Activated CD4-positive, alpha-beta memory T cell treated with anti-CD3 and anti-CD28 coated beads, Interleukin-2, amount 10 ng/mL, durations not matched to agents 7 days and 5 days (primary cell): ENCODE measurements at regions not wholly inside any gene's neighbourhood (a gene's known extent, or its start where the extent isn't known, plus 50 kb on each side); places are given as distances from the start of the nearest gene placed in this dataset.

Source experiments
- CTCF ChIA-PET: fragments of 350-600 bp; sonication (Branson Sonifier 250); formaldehyde crosslinking; loops from one replicate; lab custom pipeline; 2021; ENCODE audit warnings: antibody characterized with exemption, inconsistent platforms; lab: Charles Lee
- POLR2A ChIA-PET: fragments of 350-600 bp; sonication (Branson Sonifier 250); formaldehyde crosslinking; loops from one replicate; lab custom pipeline; 2021; ENCODE audit warnings: antibody characterized with exemption; lab: Charles Lee
- DNase-seq: peaks from one replicate; pipeline ENCODE4 v3.0.0-alpha.2; 2020
- H3K27ac Mint-ChIP-seq: one replicate; pipeline ENCODE4 v1.8.0; 2021; ENCODE audit warnings: mild to moderate bottlenecking, mixed read lengths
- H3K27me3 Mint-ChIP-seq: one replicate; pipeline ENCODE4 v1.8.0; 2021; ENCODE audit warnings: mixed read lengths
- H3K36me3 Mint-ChIP-seq: one replicate; pipeline ENCODE4 v1.8.0; 2021; ENCODE audit warnings: low read depth, mixed read lengths
- H3K4me1 Mint-ChIP-seq: one replicate; pipeline ENCODE4 v1.8.0; 2021; ENCODE audit warnings: mixed read lengths
- H3K4me3 Mint-ChIP-seq: one replicate; pipeline ENCODE4 v1.8.0; 2021; ENCODE audit warnings: mild to moderate bottlenecking, mixed read lengths
- H3K9me3 Mint-ChIP-seq: one replicate; pipeline ENCODE4 v1.8.0; 2021; ENCODE audit warnings: mixed read lengths

GRCh38 chr4:178953447-178954120, 1511.3 kb upstream of the AGA start:
- Mint-ChIP-seq H3K9me3 (peaks cover 11% of the 10 kb centered on the region), H3K4me3 (no peak overlapping the region), H3K4me1 (no peaks in the 10 kb centered on the region), H3K27me3 (no peaks in the 10 kb centered on the region), H3K36me3 (peaks cover 4% of the 10 kb centered on the region), H3K27ac (no peak overlapping the region)
- POLR2A ChIA-PET = no interaction called here
- DNase-seq = no peak
- CTCF ChIA-PET = no interaction called here

- H3K4me3 Mint-ChIP-seq = no peak overlapping the region
- DNase-seq = no peak
- H3K4me1 Mint-ChIP-seq = no peaks in the 10 kb centered on the region
- H3K27ac Mint-ChIP-seq = no peak overlapping the region
- ChIA-PET CTCF (no interaction called here), POLR2A (no interaction called here)
- H3K27me3 Mint-ChIP-seq = no peaks in the 10 kb centered on the region
- H3K9me3 Mint-ChIP-seq = peaks cover 14% of the 10 kb centered on the region
- H3K36me3 Mint-ChIP-seq = peaks cover 4% of the 10 kb centered on the region
These were observed 1513.4 kb upstream of the AGA start for GRCh38 chr4:178955614-178956013.

GRCh38 chr4:178958725-178959440, 1516.6 kb upstream of the AGA start:
- no peak for DNase-seq
- Mint-ChIP-seq H3K9me3 (peaks cover 16% of the 10 kb centered on the region), H3K4me3 (no peak overlapping the region), H3K36me3 (peaks cover 4% of the 10 kb centered on the region), H3K27me3 (no peaks in the 10 kb centered on the region), H3K4me1 (no peaks in the 10 kb centered on the region), H3K27ac (no peak overlapping the region)
- ChIA-PET POLR2A (no interaction called here), CTCF (no interaction called here)

GRCh38 chr4:178963446-178964045, 1521.3 kb upstream of the AGA start:
- Mint-ChIP-seq H3K36me3 (no peaks in the 10 kb centered on the region), H3K27me3 (no peaks in the 10 kb centered on the region), H3K4me1 (no peaks in the 10 kb centered on the region), H3K27ac (no peak overlapping the region), H3K9me3 (peaks cover 8% of the 10 kb centered on the region), H3K4me3 (no peak overlapping the region)
- POLR2A ChIA-PET = no interaction called here
- DNase-seq = no peak
- CTCF ChIA-PET = no interaction called here

GRCh38 chr4:178966644-178967043, 1524.4 kb upstream of the AGA start:
- ChIA-PET POLR2A (no interaction called here), CTCF (no interaction called here)
- H3K4me1 Mint-ChIP-seq = no peaks in the 10 kb centered on the region
- no peak overlapping the region for H3K4me3 Mint-ChIP-seq
- H3K27me3 Mint-ChIP-seq = no peaks in the 10 kb centered on the region
- no peak overlapping the region for H3K27ac Mint-ChIP-seq
- DNase-seq = no peak
- peaks cover 4% of the 10 kb centered on the region for H3K9me3 Mint-ChIP-seq
- H3K36me3 Mint-ChIP-seq = no peaks in the 10 kb centered on the region

GRCh38 chr4:178970433-178971140, 1528.3 kb upstream of the AGA start:
- POLR2A ChIA-PET = no interaction called here
- H3K27ac Mint-ChIP-seq = no peak overlapping the region
- no peaks in the 10 kb centered on the region for H3K27me3 Mint-ChIP-seq

GRCh38 chr4:178976861-178977260, 1534.6 kb upstream of the AGA start:
- ChIA-PET POLR2A (no interaction called here), CTCF (interaction anchor here (0.7 kb wide), 1 partner anchor 14 kb away, joined by 3 read pairs; no protein-coding TSS in a partner anchor)
- H3K4me3 Mint-ChIP-seq = no peak overlapping the region
- H3K4me1 Mint-ChIP-seq = no peaks in the 10 kb centered on the region
- no peak for DNase-seq
- H3K27ac Mint-ChIP-seq = no peak overlapping the region
- H3K36me3 Mint-ChIP-seq = no peaks in the 10 kb centered on the region
- H3K27me3 Mint-ChIP-seq = no peaks in the 10 kb centered on the region
- peaks cover 4% of the 10 kb centered on the region for H3K9me3 Mint-ChIP-seq

More at GRCh38 chr4:178970433-178971140, 1528.3 kb upstream of the AGA start:
- Mint-ChIP-seq H3K4me3 (no peak overlapping the region), H3K36me3 (no peaks in the 10 kb centered on the region), H3K4me1 (no peaks in the 10 kb centered on the region), H3K9me3 (peaks cover 2% of the 10 kb centered on the region)
- CTCF ChIA-PET = no interaction called here
- DNase-seq = no peak

- Mint-ChIP-seq H3K27ac (no peak overlapping the region), H3K9me3 (peaks cover 12% of the 10 kb centered on the region)
These were observed 1551.1 kb upstream of the AGA start for GRCh38 chr4:178993306-178993705.

GRCh38 chr4:179001918-179002317, 1559.7 kb upstream of the AGA start:
- H3K27me3 Mint-ChIP-seq = no peaks in the 10 kb centered on the region
- CTCF ChIA-PET = no interaction called here

More at GRCh38 chr4:178993306-178993705, 1551.1 kb upstream of the AGA start:
- ChIA-PET CTCF (no interaction called here), POLR2A (no interaction called here)
- no peaks in the 10 kb centered on the region for H3K36me3 Mint-ChIP-seq
- no peak for DNase-seq
- no peaks in the 10 kb centered on the region for H3K27me3 Mint-ChIP-seq
- H3K4me1 Mint-ChIP-seq = no peaks in the 10 kb centered on the region
- no peak overlapping the region for H3K4me3 Mint-ChIP-seq

GRCh38 chr4:179007755-179008154, 1565.5 kb upstream of the AGA start:
- no peaks in the 10 kb centered on the region for H3K4me1 Mint-ChIP-seq
- H3K27ac Mint-ChIP-seq = no peak overlapping the region
- CTCF ChIA-PET = no interaction called here
- peaks cover 5% of the 10 kb centered on the region for H3K9me3 Mint-ChIP-seq
- no peaks in the 10 kb centered on the region for H3K27me3 Mint-ChIP-seq
- POLR2A ChIA-PET = no interaction called here
- no peak overlapping the region for H3K4me3 Mint-ChIP-seq
- H3K36me3 Mint-ChIP-seq = no peaks in the 10 kb centered on the region
- DNase-seq = no peak

More at GRCh38 chr4:179001918-179002317, 1559.7 kb upstream of the AGA start:
- Mint-ChIP-seq H3K4me3 (no peak overlapping the region), H3K9me3 (peaks cover 3% of the 10 kb centered on the region), H3K4me1 (no peaks in the 10 kb centered on the region), H3K36me3 (no peaks in the 10 kb centered on the region), H3K27ac (no peak overlapping the region)
- DNase-seq = no peak
- POLR2A ChIA-PET = no interaction called here

- H3K27ac Mint-ChIP-seq = no peak overlapping the region
- H3K9me3 Mint-ChIP-seq = peaks cover 5% of the 10 kb centered on the region
- DNase-seq = no peak
- H3K27me3 Mint-ChIP-seq = no peaks in the 10 kb centered on the region
- no peak overlapping the region for H3K4me3 Mint-ChIP-seq
- no peaks in the 10 kb centered on the region for H3K4me1 Mint-ChIP-seq
- POLR2A ChIA-PET = no interaction called here
- CTCF ChIA-PET = no interaction called here
- no peaks in the 10 kb centered on the region for H3K36me3 Mint-ChIP-seq
These were observed 1575.3 kb upstream of the AGA start for GRCh38 chr4:179017581-179017980.

- no peak for DNase-seq
- ChIA-PET POLR2A (no interaction called here), CTCF (no interaction called here)
- H3K4me3 Mint-ChIP-seq = no peak overlapping the region
- H3K27ac Mint-ChIP-seq = no peak overlapping the region
- H3K36me3 Mint-ChIP-seq = no peaks in the 10 kb centered on the region
- H3K9me3 Mint-ChIP-seq = peaks cover 8% of the 10 kb centered on the region
- H3K27me3 Mint-ChIP-seq = no peaks in the 10 kb centered on the region
- no peaks in the 10 kb centered on the region for H3K4me1 Mint-ChIP-seq
These were observed 1585.3 kb upstream of the AGA start for GRCh38 chr4:179027569-179027968.

- ChIA-PET POLR2A (no interaction called here), CTCF (no interaction called here)
- no peaks in the 10 kb centered on the region for H3K27me3 Mint-ChIP-seq
- no peaks in the 10 kb centered on the region for H3K4me1 Mint-ChIP-seq
- peaks cover 11% of the 10 kb centered on the region for H3K9me3 Mint-ChIP-seq
- H3K4me3 Mint-ChIP-seq = no peak overlapping the region
- H3K27ac Mint-ChIP-seq = no peak overlapping the region
- H3K36me3 Mint-ChIP-seq = no peaks in the 10 kb centered on the region
- DNase-seq = no peak
These were observed 1586.1 kb upstream of the AGA start for GRCh38 chr4:179028321-179028720.
